WI38 (cell line): ENCODE measurements at regions not wholly inside any gene's neighbourhood (a gene's known extent, or its start where the extent isn't known, plus 50 kb on each side); places are given as distances from the start of the nearest gene placed in this dataset.

Experiments used
- H3K4me3 ChIP-seq: 2 replicates; pipeline ENCODE4 v1.5.1; 2011; ENCODE audit warnings: low read depth, mild to moderate bottlenecking, control low read depth, low read length
- TF ChIP-seq, protein P1 (sequence below): IDR thresholded peaks from 2 replicates; pipeline ENCODE4 v1.5.1; 2012; ENCODE audit warnings: low read depth, mild to moderate bottlenecking, control low read depth, low read length

DNA sequence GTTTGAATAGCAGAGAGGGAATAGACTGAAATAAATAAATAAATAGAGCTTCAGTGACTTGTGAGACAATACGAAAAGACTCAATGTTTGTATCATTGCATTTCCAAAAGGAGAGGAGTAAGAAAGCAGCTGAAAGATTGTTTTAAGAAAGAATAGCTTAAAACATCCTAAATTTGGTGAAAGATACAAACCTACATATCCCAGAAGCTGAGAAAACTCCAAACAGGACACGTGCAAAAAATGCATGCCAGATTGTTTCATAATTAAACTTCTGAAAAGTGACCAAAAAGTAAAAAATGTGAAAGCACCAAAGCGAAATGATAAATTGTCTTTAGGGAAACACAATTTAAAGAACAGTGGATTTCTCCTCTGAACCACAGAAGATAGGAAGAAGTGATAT, 711.0 kb downstream of the AACS start:
- no peak overlapping the region for H3K4me3 ChIP-seq
- TF ChIP-seq, protein P1, sequence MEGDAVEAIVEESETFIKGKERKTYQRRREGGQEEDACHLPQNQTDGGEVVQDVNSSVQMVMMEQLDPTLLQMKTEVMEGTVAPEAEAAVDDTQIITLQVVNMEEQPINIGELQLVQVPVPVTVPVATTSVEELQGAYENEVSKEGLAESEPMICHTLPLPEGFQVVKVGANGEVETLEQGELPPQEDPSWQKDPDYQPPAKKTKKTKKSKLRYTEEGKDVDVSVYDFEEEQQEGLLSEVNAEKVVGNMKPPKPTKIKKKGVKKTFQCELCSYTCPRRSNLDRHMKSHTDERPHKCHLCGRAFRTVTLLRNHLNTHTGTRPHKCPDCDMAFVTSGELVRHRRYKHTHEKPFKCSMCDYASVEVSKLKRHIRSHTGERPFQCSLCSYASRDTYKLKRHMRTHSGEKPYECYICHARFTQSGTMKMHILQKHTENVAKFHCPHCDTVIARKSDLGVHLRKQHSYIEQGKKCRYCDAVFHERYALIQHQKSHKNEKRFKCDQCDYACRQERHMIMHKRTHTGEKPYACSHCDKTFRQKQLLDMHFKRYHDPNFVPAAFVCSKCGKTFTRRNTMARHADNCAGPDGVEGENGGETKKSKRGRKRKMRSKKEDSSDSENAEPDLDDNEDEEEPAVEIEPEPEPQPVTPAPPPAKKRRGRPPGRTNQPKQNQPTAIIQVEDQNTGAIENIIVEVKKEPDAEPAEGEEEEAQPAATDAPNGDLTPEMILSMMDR, result no peak

DNA sequence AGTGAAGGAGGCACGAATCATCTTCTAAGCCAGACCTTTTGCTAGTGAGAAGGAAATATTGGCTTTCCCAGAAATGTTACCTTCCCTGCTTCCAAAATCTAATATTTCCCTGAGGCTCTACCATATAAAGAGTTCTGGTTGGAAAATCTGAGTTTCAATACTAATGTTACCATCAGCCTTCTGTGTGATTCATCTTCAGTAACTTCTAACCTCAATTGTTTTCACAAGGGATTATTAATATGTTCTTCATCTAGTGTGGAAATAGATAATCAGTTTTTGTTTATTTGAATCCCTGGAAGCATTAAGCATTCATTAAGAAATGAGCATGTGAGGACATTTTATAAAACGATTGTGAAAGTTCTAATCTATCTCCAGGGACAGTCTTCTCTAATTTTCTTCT, 720.9 kb downstream of the AACS start:
- H3K4me3 ChIP-seq, result no peak overlapping the region
- TF ChIP-seq, protein P1, result no peak

DNA sequence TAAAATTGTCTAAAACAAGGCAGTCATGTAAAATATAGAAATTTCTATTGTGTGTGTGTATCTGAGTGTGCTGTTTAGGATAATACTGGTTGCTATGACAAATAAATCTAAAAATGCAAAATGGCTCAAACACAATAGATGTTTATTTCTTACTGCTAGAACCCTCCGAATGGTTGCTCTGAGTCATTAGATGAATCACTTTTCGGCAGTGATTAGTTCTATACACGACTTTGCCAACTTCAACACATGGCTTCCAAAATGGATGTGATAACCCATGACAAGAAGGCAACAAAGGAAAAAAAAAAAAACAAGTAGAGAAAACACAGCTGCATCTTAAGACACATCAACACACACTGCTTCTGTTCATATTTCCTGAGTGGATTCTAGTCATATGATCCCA, 729.2 kb downstream of the AACS start:
- TF ChIP-seq, protein P1, result no peak
- no peak overlapping the region for H3K4me3 ChIP-seq

DNA sequence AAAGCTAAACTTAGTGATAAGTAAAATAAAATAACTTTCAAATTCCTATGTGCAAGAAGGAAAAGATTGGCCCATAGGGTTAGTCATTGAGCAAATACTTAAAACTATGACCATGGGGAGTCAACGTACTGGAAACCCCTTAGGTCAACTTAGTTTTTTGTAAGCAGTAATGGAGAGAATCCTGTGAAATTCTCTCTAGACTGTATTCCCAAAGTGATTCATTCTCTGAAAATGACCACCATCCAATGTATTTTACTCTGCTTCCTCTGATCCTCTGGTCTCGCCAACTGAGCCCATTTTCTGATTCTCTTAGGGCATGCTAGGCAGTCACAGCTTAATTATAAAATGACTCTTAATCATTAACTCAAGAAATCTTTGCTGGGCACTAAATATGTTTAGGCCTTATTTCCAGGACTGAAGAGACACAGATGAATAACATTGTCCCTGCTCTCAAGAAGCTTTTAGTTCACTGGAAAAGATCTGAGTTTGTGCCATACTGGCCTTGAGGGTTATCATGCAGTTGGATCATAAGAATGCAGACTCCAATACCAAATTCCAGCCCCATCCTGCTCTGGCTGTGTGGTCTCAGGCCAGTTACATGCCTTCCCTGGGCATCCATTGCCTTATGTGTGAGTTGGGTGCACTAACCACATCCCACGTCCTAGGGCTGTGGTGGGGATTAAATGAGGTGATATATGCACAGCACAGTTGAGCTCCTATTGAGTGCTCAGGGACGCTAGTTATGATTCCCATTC, 732.4 kb downstream of the AACS start:
- TF ChIP-seq, protein P1, result no peak
- no peak overlapping the region for H3K4me3 ChIP-seq

DNA sequence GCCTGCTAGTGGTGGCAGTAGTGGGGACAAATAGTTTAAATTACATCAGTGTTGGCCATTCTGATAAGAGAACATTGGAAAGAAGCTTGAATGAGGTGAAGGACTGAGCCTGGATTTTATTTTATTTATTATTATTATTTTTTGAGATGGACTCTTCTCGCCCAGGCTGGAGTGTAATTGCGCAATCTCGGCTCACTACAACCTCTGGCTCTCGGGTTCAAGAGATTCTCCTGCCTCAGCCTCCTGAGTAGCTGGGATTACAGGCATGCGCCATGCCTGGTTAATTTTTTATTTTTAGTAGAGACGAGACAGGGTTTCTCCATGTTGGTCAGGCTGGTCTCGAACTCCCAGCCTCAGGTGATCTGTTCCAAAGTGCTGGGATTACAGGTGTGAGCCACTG, 739.4 kb downstream of the AACS start:
- no peak overlapping the region for H3K4me3 ChIP-seq
- TF ChIP-seq, protein P1, result no peak

DNA sequence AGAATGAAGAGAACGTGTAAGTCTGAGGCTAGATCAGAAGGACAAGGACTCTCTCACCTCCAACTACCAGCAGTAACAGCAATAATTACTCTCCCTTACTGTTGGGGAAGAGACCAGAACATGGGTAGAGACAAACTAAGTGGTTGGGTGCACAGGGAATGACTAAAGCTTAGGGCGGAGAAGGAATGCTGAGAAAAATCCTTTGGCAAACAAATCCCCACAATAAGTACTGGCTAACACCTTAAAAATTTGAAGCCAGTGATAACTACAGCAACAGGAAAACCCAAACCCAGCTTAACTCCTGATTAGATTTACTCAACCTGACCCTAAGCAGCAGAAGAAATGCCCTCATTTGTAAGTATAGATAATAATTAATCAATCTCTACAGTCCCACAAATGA, 759.0 kb downstream of the AACS start:
- H3K4me3 ChIP-seq, result no peak overlapping the region
- TF ChIP-seq, protein P1, result no peak

DNA sequence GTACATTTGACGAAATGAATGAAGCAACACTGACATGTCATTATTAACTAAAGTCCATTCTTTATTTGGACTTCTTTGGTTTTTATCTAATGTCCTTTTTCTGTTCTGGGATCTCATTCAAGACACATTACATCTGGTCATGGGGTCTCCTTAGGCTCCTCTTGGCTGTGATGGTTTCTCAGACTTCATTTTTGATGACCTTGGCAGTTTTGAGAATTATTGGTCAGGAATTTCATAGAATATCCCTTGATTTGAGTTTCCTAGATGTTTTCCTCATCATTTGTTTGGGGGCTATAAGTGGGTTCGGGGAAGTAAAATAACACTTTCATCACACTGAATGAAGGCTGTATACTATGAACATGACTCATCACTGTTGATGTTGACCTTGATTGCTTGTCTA, 770.6 kb downstream of the AACS start:
- H3K4me3 ChIP-seq, result no peak overlapping the region
- TF ChIP-seq, protein P1, result no peak
